H1 (cell line): ENCODE measurements at regions not wholly inside any gene's neighbourhood (a gene's known extent, or its start where the extent isn't known, plus 50 kb on each side); places are given as distances from the start of the nearest gene placed in this dataset.

Experiments used
- CTCF ChIA-PET: fragments of 300-600 bp; sonication (Branson Sonifier 250); formaldehyde crosslinking; loops from one replicate; lab custom pipeline; 2021; ENCODE audit not compliant: partially characterized antibody; lab: Charles Lee
- POLR2A ChIA-PET: fragments of 300-600 bp; sonication (Branson Sonifier 250); formaldehyde crosslinking; loops from one replicate; lab custom pipeline; 2021; ENCODE audit warnings: inconsistent platforms; ENCODE audit not compliant: partially characterized antibody; lab: Charles Lee
- DNase-seq, 2 experiments: peaks; one replicate each; pipeline versions ENCODE4 v3.0.0 to v3.0.0-alpha.2; 2010 to 2022; ENCODE audit warnings: low spot score in 2 of 2, low read depth in 1 of 2, mixed read lengths in 1 of 2
- FAIRE-seq: peaks from 2 replicates; lab custom pipeline; 2011; peaks lifted over from hg19 to GRCh38; lab: Jason Lieb, UNC
- H2AFZ ChIP-seq: 2 replicates; pipeline ENCODE4 v1.8.1; 2012; ENCODE audit warnings: low read length, inconsistent platforms
- H2AK5ac ChIP-seq: 2 replicates; pipeline ENCODE4 v1.6.1; 2013; ENCODE audit warnings: low read depth, low read length
- H2BK120ac ChIP-seq: replicated peaks from 2 replicates; pipeline ENCODE3; 2013; ENCODE audit warnings: low read depth, low read length, inconsistent platforms
- H2BK12ac ChIP-seq: 2 replicates; pipeline ENCODE4 v1.6.1; 2013; ENCODE audit warnings: low read depth, low read length
- H2BK15ac ChIP-seq: 2 replicates; pipeline ENCODE4 v1.6.1; 2013; ENCODE audit warnings: low read length
- H2BK20ac ChIP-seq: 2 replicates; pipeline ENCODE4 v1.6.1; 2013; ENCODE audit warnings: low read length
- H2BK5ac ChIP-seq: 2 replicates; pipeline ENCODE4 v1.6.1; 2013; ENCODE audit warnings: low read depth, low read length
- H3K14ac ChIP-seq: 2 replicates; pipeline ENCODE4 v1.6.1; 2013; ENCODE audit warnings: inconsistent platforms; ENCODE audit not compliant: insufficient read length
- H3K18ac ChIP-seq: 2 replicates; pipeline ENCODE4 v1.6.1; 2013; ENCODE audit warnings: low read length; ENCODE audit errors: extremely low read depth
- H3K23ac ChIP-seq: 2 replicates; pipeline ENCODE4 v1.6.1; 2013; ENCODE audit warnings: inconsistent platforms; ENCODE audit not compliant: insufficient read length
- H3K23me2 ChIP-seq: 2 replicates; pipeline ENCODE4 v1.6.1; 2013; ENCODE audit warnings: low read depth, low read length
- H3K27ac ChIP-seq: 2 replicates; pipeline ENCODE4 v1.6.1; 2011; ENCODE audit warnings: low read depth, low read length, inconsistent platforms
- H3K27me3 ChIP-seq, 4 experiments: replicated peaks in 1 of 4; 1 replicate in 1 of 4; 2 replicates in 3 of 4; pipeline versions ENCODE4 v1.6.1 to v1.8.1; 2011 to 2013; ENCODE audit warnings: low read length in 3 of 4, mild to moderate bottlenecking in 3 of 4, inconsistent platforms in 2 of 4, mixed read lengths in 2 of 4, moderate library complexity in 1 of 4; ENCODE audit not compliant: control insufficient read depth in 3 of 4, insufficient read depth in 3 of 4; ENCODE audit errors: extremely low read depth in 1 of 4
- H3K36me3 ChIP-seq, 4 experiments: 2 replicates each; pipeline versions ENCODE4 v1.6.1 to v1.8.1; 2011 to 2013; ENCODE audit warnings: mild to moderate bottlenecking in 4 of 4, low read length in 3 of 4, moderate library complexity in 2 of 4, control low read depth in 1 of 4, inconsistent platforms in 1 of 4; ENCODE audit not compliant: insufficient read depth in 4 of 4, control insufficient read depth in 2 of 4
- H3K4ac ChIP-seq: replicated peaks from 2 replicates; pipeline ENCODE3; 2013; ENCODE audit warnings: low read length, low read depth, mixed read lengths, inconsistent platforms; ENCODE audit not compliant: insufficient read length
- H3K4me1 ChIP-seq, 4 experiments: replicated peaks in 1 of 4; 1 replicate in 1 of 4; 2 replicates in 3 of 4; pipeline versions ENCODE4 v1.6.1 to v1.8.1; 2011 to 2013; ENCODE audit warnings: low read length in 3 of 4, inconsistent platforms in 2 of 4, mixed read lengths in 1 of 4; ENCODE audit not compliant: insufficient read depth in 4 of 4, control insufficient read depth in 3 of 4
- H3K4me2 ChIP-seq, 2 experiments: 2 replicates each; pipeline versions ENCODE4 v1.6.1 to v1.8.1; 2011 to 2013; ENCODE audit warnings: low read depth in 2 of 2, low read length in 2 of 2, control low read depth in 1 of 2, inconsistent platforms in 1 of 2, mild to moderate bottlenecking in 1 of 2; ENCODE audit not compliant: insufficient read depth in 1 of 2
- H3K4me3 ChIP-seq, 4 experiments: fragments of 200-600, 300-600 bp in 1 of 4; sonication (generic), shearing (Covaris generic), sonication (Bioruptor Twin) in 1 of 4; 2 replicates each; pipeline versions ENCODE4 v1.5.1 to v1.8.1; 2011 to 2016; ENCODE audit warnings: low read length in 4 of 4, low read depth in 3 of 4, control low read depth in 2 of 4, inconsistent platforms in 2 of 4, mild to moderate bottlenecking in 2 of 4, mixed read lengths in 1 of 4, moderate library complexity in 1 of 4; ENCODE audit not compliant: insufficient read depth in 2 of 4; ENCODE audit errors: extremely low read depth in 1 of 4
- H3K56ac ChIP-seq: replicated peaks from 2 replicates; pipeline ENCODE3; 2013; ENCODE audit warnings: low read depth, mild to moderate bottlenecking, mixed read lengths, low read length, inconsistent platforms; ENCODE audit not compliant: insufficient read length
- H3K79me1 ChIP-seq: 2 replicates; pipeline ENCODE4 v1.6.1; 2013; ENCODE audit warnings: low read depth, low read length, control low read depth
- H3K79me2 ChIP-seq, 2 experiments: 2 replicates each; pipeline versions ENCODE4 v1.6.1 to v1.8.1; 2012 to 2013; ENCODE audit warnings: low read length in 2 of 2, mild to moderate bottlenecking in 2 of 2, inconsistent platforms in 1 of 2; ENCODE audit not compliant: insufficient read depth in 2 of 2, control insufficient read depth in 1 of 2
- H3K9ac ChIP-seq, 4 experiments: replicated peaks in 1 of 4; 1 replicate in 1 of 4; 2 replicates in 3 of 4; pipeline versions ENCODE4 v1.6.1 to v1.8.1; 2011 to 2013; ENCODE audit warnings: low read depth in 3 of 4, low read length in 3 of 4, control low read depth in 2 of 4, mild to moderate bottlenecking in 2 of 4, moderate library complexity in 2 of 4, inconsistent platforms in 1 of 4; ENCODE audit errors: extremely low read depth in 1 of 4
- H3K9me3 ChIP-seq, 2 experiments: 2 replicates each; pipeline versions ENCODE4 v1.6.1 to v1.8.1; 2012 to 2013; ENCODE audit warnings: mild to moderate bottlenecking in 2 of 2, moderate library complexity in 2 of 2, control low read depth in 1 of 2, inconsistent platforms in 1 of 2, low read depth in 1 of 2, low read length in 1 of 2, mixed read lengths in 1 of 2; ENCODE audit not compliant: insufficient read depth in 2 of 2
- H4K20me1 ChIP-seq, 2 experiments: replicated peaks in 1 of 2; 2 replicates each; pipeline versions ENCODE3 to v1.8.1; 2011 to 2013; ENCODE audit warnings: inconsistent platforms in 2 of 2, low read length in 2 of 2, mild to moderate bottlenecking in 1 of 2; ENCODE audit not compliant: insufficient read depth in 2 of 2, control insufficient read depth in 1 of 2
- H4K5ac ChIP-seq: 2 replicates; pipeline ENCODE4 v1.6.1; 2013; ENCODE audit warnings: low read length, low read depth, mixed read lengths, inconsistent platforms; ENCODE audit not compliant: insufficient read length
- H4K8ac ChIP-seq: 2 replicates; pipeline ENCODE4 v1.8.0; 2013; ENCODE audit warnings: mild to moderate bottlenecking, moderate library complexity, low read length, inconsistent platforms; ENCODE audit not compliant: insufficient read depth; ENCODE audit errors: extremely low read depth
- H4K91ac ChIP-seq: replicated peaks from 2 replicates; pipeline ENCODE3; 2013; ENCODE audit warnings: low read length, mixed read lengths, inconsistent platforms; ENCODE audit not compliant: insufficient read length
- BCL11A ChIP-seq, 2 experiments: IDR thresholded peaks; one replicate each; pipeline ENCODE4 v1.6.1; 2011; ENCODE audit warnings: low read depth in 2 of 2, low read length in 2 of 2, mild to moderate bottlenecking in 2 of 2
- JUND ChIP-seq: IDR thresholded peaks from 2 replicates; pipeline ENCODE4 v1.6.1; 2011; ENCODE audit warnings: mild to moderate bottlenecking, improper control_type of control experiment, low read length
- NANOG ChIP-seq: IDR thresholded peaks from 2 replicates; pipeline ENCODE4 v1.6.1; 2011; ENCODE audit warnings: low read length, low read depth, mild to moderate bottlenecking, inconsistent platforms; ENCODE audit not compliant: insufficient read depth, poor library complexity, severe bottlenecking
- RFX5 ChIP-seq: IDR thresholded peaks from 2 replicates; pipeline ENCODE4 v1.6.1; 2011; ENCODE audit warnings: low read depth, low read length, improper control_type of control experiment, borderline replicate concordance
- RNF2 ChIP-seq: fragments of 200-900, 300-1000 bp; sonication (generic); IDR thresholded peaks from 2 replicates; pipeline ENCODE4 v1.7.1; 2016; ENCODE audit warnings: borderline replicate concordance, low read depth, mild to moderate bottlenecking, antibody characterized with exemption, low read length; ENCODE audit not compliant: poor library complexity, severe bottlenecking; ENCODE audit errors: missing control alignments
- SAP30 ChIP-seq: fragments of 300-600 bp; sonication (generic); IDR thresholded peaks from 2 replicates; pipeline ENCODE4 v1.7.1; 2012; ENCODE audit warnings: low read length, moderate library complexity, mild to moderate bottlenecking, inconsistent platforms; ENCODE audit not compliant: insufficient read depth, insufficient replicate concordance
- SIN3A ChIP-seq, 2 experiments: IDR thresholded peaks in 1 of 2; conservative IDR thresholded peaks in 1 of 2; 2 replicates each; pipeline ENCODE4 v1.6.1; 2011 to 2012; ENCODE audit warnings: low read length in 2 of 2, improper control_type of control experiment in 1 of 2, low read depth in 1 of 2, mild to moderate bottlenecking in 1 of 2
- TEAD4 ChIP-seq: IDR thresholded peaks from 2 replicates; pipeline ENCODE4 v1.6.1; 2012; ENCODE audit warnings: low read depth, low read length, inconsistent platforms, mixed read lengths
- ZNF274 ChIP-seq: IDR thresholded peaks from 2 replicates; pipeline ENCODE4 v1.7.0; 2012; ENCODE audit warnings: low read length, borderline replicate concordance; ENCODE audit errors: extremely low read depth
- WGBS, 2 experiments: shearing (Covaris generic) in 1 of 2; methylation state at CpG; one replicate each; pipeline versions ENCODE4 v1.1.6 to v1.1.7; 2013 to 2015; ENCODE audit warnings: low lambda C conversion rate in 2 of 2, mixed read lengths in 2 of 2, inconsistent platforms in 1 of 2, low coverage in 1 of 2, missing lambda C conversion rate in 1 of 2; ENCODE audit not compliant: insufficient replicate concordance in 2 of 2, insufficient coverage in 1 of 2, insufficient read length in 1 of 2; ENCODE audit errors: extremely low coverage in 1 of 2, missing lambda C conversion rate in 1 of 2; 5-methylcytosine and 5-hydroxymethylcytosine counted together
- TF ChIP-seq, protein P1 (sequence below): IDR thresholded peaks from 2 replicates; pipeline ENCODE4 v1.6.1; 2011; ENCODE audit warnings: low read length, improper control_type of control experiment
- TF ChIP-seq, protein P2 (sequence below): IDR thresholded peaks from 2 replicates; pipeline ENCODE4 v1.6.1; 2012; ENCODE audit warnings: inconsistent platforms

DNA sequence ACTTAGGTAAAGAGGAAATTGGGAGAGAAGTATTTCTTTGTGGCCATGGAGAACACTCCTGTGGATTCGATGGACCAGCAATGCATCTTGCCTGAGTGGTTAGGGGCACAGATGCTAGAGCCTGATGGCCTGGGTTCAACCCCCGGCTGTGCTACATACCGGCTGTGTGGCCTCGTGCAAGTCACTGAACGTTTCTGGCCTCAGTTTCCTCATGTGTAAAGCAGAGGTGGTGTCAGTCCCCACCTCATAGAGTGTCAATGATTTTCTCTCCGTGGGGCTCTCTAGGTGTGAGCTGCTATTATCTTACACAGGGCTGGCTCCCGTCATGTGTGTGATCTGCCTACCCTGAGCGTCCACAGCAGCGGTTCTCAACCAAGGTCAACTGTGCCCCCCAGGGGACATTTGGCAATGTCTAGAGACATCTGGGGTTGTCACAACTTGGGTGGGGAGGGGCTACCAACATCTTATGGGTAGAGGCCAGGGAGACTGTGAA, 50.0 kb upstream of the PTPN1 start:
- no peak overlapping the region for H3K4ac ChIP-seq
- no peak overlapping the region for H2BK20ac ChIP-seq
- H3K9me3 ChIP-seq: no peaks in the 10 kb centered on the region
- ChIA-PET CTCF (interaction anchor here (0.6 to 7.7 kb wide), 10 partner anchors 7 to 272 kb away, joined by 3 to 115 read pairs (median 4); partner anchors contain the start of gene CEBPB), POLR2A (no interaction called here)
- H2BK5ac ChIP-seq: no peak overlapping the region
- no peak overlapping the region for H2AK5ac ChIP-seq
- peaks cover 7% of the 10 kb centered on the region; the same call in 1 of the 2 replicates for H3K23me2 ChIP-seq
- no peak overlapping the region for H3K27ac ChIP-seq
- no peak overlapping the region for H3K14ac ChIP-seq
- peaks cover 0 to 8% (median 2%) of the 10 kb centered on the region in 4 experiments; a peak in 5 of 7 replicates for H3K4me1 ChIP-seq
- DNase-seq (no peak), FAIRE-seq (no peak)
- H3K36me3 ChIP-seq: no peaks in the 10 kb centered on the region
- 0 out of 2 replicates have a peak overlapping the region, but pooled peaks have one; percentile 55 for H2AFZ ChIP-seq
- no peaks in the 10 kb centered on the region for H4K20me1 ChIP-seq
- no peak overlapping the region for H3K23ac ChIP-seq
- H4K5ac ChIP-seq: no peak overlapping the region
- no peak overlapping the region for H3K9ac ChIP-seq
- 87% methylated on average over 9 of the region's 9 CpGs; no CpG with 5 or more reads in 1 of the 2 experiments for WGBS, 2 experiments
- H3K4me3 ChIP-seq: no peak overlapping the region
- no peaks in the 10 kb centered on the region for H3K79me1 ChIP-seq
- no peaks in the 10 kb centered on the region for H3K27me3 ChIP-seq
- H4K8ac ChIP-seq: no peak overlapping the region; the same call in 1 of the 2 replicates
- H2BK120ac ChIP-seq: no peak overlapping the region
- H4K91ac ChIP-seq: no peak overlapping the region
- no peak overlapping the region for H2BK15ac ChIP-seq
- H3K56ac ChIP-seq: no peak overlapping the region
- H3K79me2 ChIP-seq: no peaks in the 10 kb centered on the region
- no peak overlapping the region for H3K4me2 ChIP-seq
- no peak overlapping the region for H3K18ac ChIP-seq
- peak overlapping the region; percentile 23; the same call in 1 of the 2 replicates for H2BK12ac ChIP-seq
- TF ChIP-seq, protein P1, sequence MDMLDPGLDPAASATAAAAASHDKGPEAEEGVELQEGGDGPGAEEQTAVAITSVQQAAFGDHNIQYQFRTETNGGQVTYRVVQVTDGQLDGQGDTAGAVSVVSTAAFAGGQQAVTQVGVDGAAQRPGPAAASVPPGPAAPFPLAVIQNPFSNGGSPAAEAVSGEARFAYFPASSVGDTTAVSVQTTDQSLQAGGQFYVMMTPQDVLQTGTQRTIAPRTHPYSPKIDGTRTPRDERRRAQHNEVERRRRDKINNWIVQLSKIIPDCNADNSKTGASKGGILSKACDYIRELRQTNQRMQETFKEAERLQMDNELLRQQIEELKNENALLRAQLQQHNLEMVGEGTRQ: no peak
- TF ChIP-seq NANOG (no peak), RFX5 (no peak), RNF2 (no peak), ZNF274 (no peak), JUND (no peak), TEAD4 (no peak), SAP30 (no peak), SIN3A (conservative IDR thresholded peaks at IDR 0.05 in 1 of 2, IDR thresholded peaks at IDR 0.05 in 1 of 2; ENCODE audit: low read depth in 1 of 2, low read length in 2 of 2) (no peak), BCL11A (IDR thresholded peaks at IDR 0.05; ENCODE audit: low read depth in 2 of 2, low read length in 2 of 2) (no peak)
- TF ChIP-seq, protein P2, sequence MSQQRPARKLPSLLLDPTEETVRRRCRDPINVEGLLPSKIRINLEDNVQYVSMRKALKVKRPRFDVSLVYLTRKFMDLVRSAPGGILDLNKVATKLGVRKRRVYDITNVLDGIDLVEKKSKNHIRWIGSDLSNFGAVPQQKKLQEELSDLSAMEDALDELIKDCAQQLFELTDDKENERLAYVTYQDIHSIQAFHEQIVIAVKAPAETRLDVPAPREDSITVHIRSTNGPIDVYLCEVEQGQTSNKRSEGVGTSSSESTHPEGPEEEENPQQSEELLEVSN: no peak
